GM12892 (cell line): ENCODE measurements at regions not wholly inside any gene's neighbourhood (a gene's known extent, or its start where the extent isn't known, plus 50 kb on each side); places are given as distances from the start of the nearest gene placed in this dataset.

ENCODE experiments used
- POLR2A ChIP-seq: IDR thresholded peaks from 2 replicates; pipeline ENCODE4 v1.6.1; 2011; ENCODE audit warnings: low read depth, low read length, control low read depth
- POLR2AphosphoS5 ChIP-seq: IDR thresholded peaks from 2 replicates; pipeline ENCODE4 v1.6.1; 2011; ENCODE audit warnings: low read depth, low read length, control low read depth

DNA sequence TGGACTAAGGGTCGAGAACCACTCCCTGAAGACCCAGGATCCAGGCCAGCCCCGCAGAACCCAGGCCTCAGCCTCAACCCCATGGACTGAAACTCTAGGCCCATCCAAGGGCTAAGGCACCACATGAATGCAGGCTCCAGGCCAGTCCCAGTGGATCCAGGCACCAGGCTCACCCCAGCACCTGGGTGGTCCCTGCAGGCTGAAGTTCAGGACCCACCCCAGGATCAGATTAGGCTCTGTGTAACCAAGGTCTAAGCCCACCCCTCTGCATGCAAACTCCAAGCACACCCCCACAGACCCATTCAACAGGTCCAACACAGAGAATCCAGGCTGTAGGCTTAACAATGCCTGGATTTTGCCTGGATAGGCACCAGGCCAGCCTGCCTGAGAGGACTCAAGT, 1876.2 kb downstream of the PCDH9 start:
- TF ChIP-seq POLR2A, result no peak
- no peak for TF ChIP-seq POLR2AphosphoS5
